Stimulated activated naive CD8-positive, alpha-beta T cell treated with anti-CD3 and anti-CD28 coated beads, Interleukin-15, Interleukin-2, amounts not matched to agents 100 ng/mL and 50 ng/mL, for 24 hours (primary cell): ENCODE measurements at regions not wholly inside any gene's neighbourhood (a gene's known extent, or its start where the extent isn't known, plus 50 kb on each side); places are given as distances from the start of the nearest gene placed in this dataset.

Experiments
- H3K27ac Mint-ChIP-seq: one replicate; pipeline ENCODE4 v1.8.0; 2021; ENCODE audit warnings: mild to moderate bottlenecking, mixed read lengths
- H3K27me3 Mint-ChIP-seq: one replicate; pipeline ENCODE4 v1.8.0; 2021; ENCODE audit warnings: mixed read lengths
- H3K36me3 Mint-ChIP-seq: one replicate; pipeline ENCODE4 v1.8.0; 2021; ENCODE audit warnings: low read depth, mixed read lengths
- H3K4me1 Mint-ChIP-seq: one replicate; pipeline ENCODE4 v1.8.0; 2021; ENCODE audit warnings: low read depth, mixed read lengths
- H3K4me3 Mint-ChIP-seq: one replicate; pipeline ENCODE4 v1.8.0; 2021; ENCODE audit warnings: mild to moderate bottlenecking, mixed read lengths
- H3K9me3 Mint-ChIP-seq: one replicate; pipeline ENCODE4 v1.8.0; 2021; ENCODE audit warnings: mixed read lengths

- Mint-ChIP-seq H3K27me3 (no peaks in the 10 kb centered on the region), H3K36me3 (no peaks in the 10 kb centered on the region), H3K9me3 (no peaks in the 10 kb centered on the region), H3K4me1 (no peaks in the 10 kb centered on the region), H3K4me3 (no peak overlapping the region), H3K27ac (no peak overlapping the region)
These were observed 410.4 kb upstream of the NPVF start for GRCh38 chr7:25638590-25639244.

- no peaks in the 10 kb centered on the region for H3K4me1 Mint-ChIP-seq
- no peaks in the 10 kb centered on the region for H3K9me3 Mint-ChIP-seq
- H3K27ac Mint-ChIP-seq: no peak overlapping the region
- H3K36me3 Mint-ChIP-seq: no peaks in the 10 kb centered on the region
- H3K27me3 Mint-ChIP-seq: no peaks in the 10 kb centered on the region
- H3K4me3 Mint-ChIP-seq: no peak overlapping the region
These were observed 414.6 kb upstream of the NPVF start for GRCh38 chr7:25642849-25643248.

GRCh38 chr7:25643286-25643685 lies 415.0 kb upstream of the NPVF start:
- H3K27me3 Mint-ChIP-seq: no peaks in the 10 kb centered on the region
- no peaks in the 10 kb centered on the region for H3K9me3 Mint-ChIP-seq
- no peaks in the 10 kb centered on the region for H3K4me1 Mint-ChIP-seq
- H3K27ac Mint-ChIP-seq: no peak overlapping the region
- H3K4me3 Mint-ChIP-seq: no peak overlapping the region
- H3K36me3 Mint-ChIP-seq: no peaks in the 10 kb centered on the region

- no peaks in the 10 kb centered on the region for H3K36me3 Mint-ChIP-seq
- H3K4me3 Mint-ChIP-seq: no peak overlapping the region
- H3K4me1 Mint-ChIP-seq: no peaks in the 10 kb centered on the region
- no peak overlapping the region for H3K27ac Mint-ChIP-seq
- H3K27me3 Mint-ChIP-seq: no peaks in the 10 kb centered on the region
- H3K9me3 Mint-ChIP-seq: no peaks in the 10 kb centered on the region
These were observed 415.6 kb upstream of the NPVF start for GRCh38 chr7:25643770-25644394.

GRCh38 chr7:25646726-25647413 lies 418.6 kb upstream of the NPVF start:
- no peaks in the 10 kb centered on the region for H3K36me3 Mint-ChIP-seq
- no peak overlapping the region for H3K4me3 Mint-ChIP-seq
- H3K4me1 Mint-ChIP-seq: no peaks in the 10 kb centered on the region
- H3K27me3 Mint-ChIP-seq: no peaks in the 10 kb centered on the region
- H3K27ac Mint-ChIP-seq: no peak overlapping the region
- H3K9me3 Mint-ChIP-seq: no peaks in the 10 kb centered on the region

GRCh38 chr7:25647872-25648271 lies 419.6 kb upstream of the NPVF start:
- no peak overlapping the region for H3K27ac Mint-ChIP-seq
- no peak overlapping the region for H3K4me3 Mint-ChIP-seq
- H3K4me1 Mint-ChIP-seq: no peaks in the 10 kb centered on the region
- H3K27me3 Mint-ChIP-seq: no peaks in the 10 kb centered on the region
- no peaks in the 10 kb centered on the region for H3K9me3 Mint-ChIP-seq
- H3K36me3 Mint-ChIP-seq: no peaks in the 10 kb centered on the region

- Mint-ChIP-seq H3K4me3 (no peak overlapping the region), H3K27ac (no peak overlapping the region)
These were observed 424.1 kb upstream of the NPVF start for GRCh38 chr7:25652366-25652765.

GRCh38 chr7:25653384-25653783 lies 425.1 kb upstream of the NPVF start:
- Mint-ChIP-seq H3K27me3 (no peaks in the 10 kb centered on the region), H3K27ac (no peak overlapping the region), H3K4me1 (peaks cover 13% of the 10 kb centered on the region), H3K36me3 (no peaks in the 10 kb centered on the region), H3K9me3 (no peaks in the 10 kb centered on the region), H3K4me3 (no peak overlapping the region)

More at GRCh38 chr7:25652366-25652765, 424.1 kb upstream of the NPVF start:
- H3K4me1 Mint-ChIP-seq: peaks cover 13% of the 10 kb centered on the region
- no peaks in the 10 kb centered on the region for H3K36me3 Mint-ChIP-seq
- no peaks in the 10 kb centered on the region for H3K27me3 Mint-ChIP-seq
- no peaks in the 10 kb centered on the region for H3K9me3 Mint-ChIP-seq

- no peaks in the 10 kb centered on the region for H3K9me3 Mint-ChIP-seq
- H3K36me3 Mint-ChIP-seq: no peaks in the 10 kb centered on the region
- H3K27me3 Mint-ChIP-seq: no peaks in the 10 kb centered on the region
- H3K4me1 Mint-ChIP-seq: peaks cover 13% of the 10 kb centered on the region
- no peak overlapping the region for H3K4me3 Mint-ChIP-seq
- H3K27ac Mint-ChIP-seq: no peak overlapping the region
These were observed 427.8 kb upstream of the NPVF start for GRCh38 chr7:25656071-25656470.

GRCh38 chr7:25656581-25657026 lies 428.3 kb upstream of the NPVF start:
- H3K4me1 Mint-ChIP-seq: peaks cover 13% of the 10 kb centered on the region
- no peaks in the 10 kb centered on the region for H3K9me3 Mint-ChIP-seq
- H3K36me3 Mint-ChIP-seq: no peaks in the 10 kb centered on the region
- no peak overlapping the region for H3K4me3 Mint-ChIP-seq
- no peak overlapping the region for H3K27ac Mint-ChIP-seq
- no peaks in the 10 kb centered on the region for H3K27me3 Mint-ChIP-seq

- Mint-ChIP-seq H3K27ac (no peak overlapping the region), H3K36me3 (no peaks in the 10 kb centered on the region), H3K4me3 (no peak overlapping the region), H3K9me3 (no peaks in the 10 kb centered on the region), H3K27me3 (peaks cover 4% of the 10 kb centered on the region), H3K4me1 (peaks cover 10% of the 10 kb centered on the region)
These were observed 430.1 kb upstream of the NPVF start for GRCh38 chr7:25658375-25658774.

GRCh38 chr7:25659841-25660240 lies 431.6 kb upstream of the NPVF start:
- peaks cover 11% of the 10 kb centered on the region for H3K27me3 Mint-ChIP-seq
- peaks cover 7% of the 10 kb centered on the region for H3K4me1 Mint-ChIP-seq
- H3K27ac Mint-ChIP-seq: no peak overlapping the region
- no peaks in the 10 kb centered on the region for H3K9me3 Mint-ChIP-seq
- H3K4me3 Mint-ChIP-seq: no peak overlapping the region
- no peaks in the 10 kb centered on the region for H3K36me3 Mint-ChIP-seq

GRCh38 chr7:25662841-25663800 lies 434.8 kb upstream of the NPVF start:
- Mint-ChIP-seq H3K4me1 (no peaks in the 10 kb centered on the region), H3K4me3 (no peak overlapping the region), H3K36me3 (no peaks in the 10 kb centered on the region), H3K27ac (no peak overlapping the region), H3K9me3 (no peaks in the 10 kb centered on the region), H3K27me3 (peaks cover 17% of the 10 kb centered on the region)

GRCh38 chr7:25663877-25664276 lies 435.6 kb upstream of the NPVF start:
- no peaks in the 10 kb centered on the region for H3K36me3 Mint-ChIP-seq
- H3K27me3 Mint-ChIP-seq: peaks cover 17% of the 10 kb centered on the region
- no peak overlapping the region for H3K27ac Mint-ChIP-seq
- no peak overlapping the region for H3K4me3 Mint-ChIP-seq
- H3K4me1 Mint-ChIP-seq: no peaks in the 10 kb centered on the region
- H3K9me3 Mint-ChIP-seq: no peaks in the 10 kb centered on the region

GRCh38 chr7:25664593-25664992 lies 436.3 kb upstream of the NPVF start:
- no peaks in the 10 kb centered on the region for H3K4me1 Mint-ChIP-seq
- H3K27me3 Mint-ChIP-seq: peaks cover 17% of the 10 kb centered on the region
- H3K36me3 Mint-ChIP-seq: no peaks in the 10 kb centered on the region
- no peak overlapping the region for H3K27ac Mint-ChIP-seq
- no peak overlapping the region for H3K4me3 Mint-ChIP-seq
- H3K9me3 Mint-ChIP-seq: no peaks in the 10 kb centered on the region
